Mucosa of descending colon (tissue), 3 donors: ENCODE measurements at regions not wholly inside any gene's neighbourhood (a gene's known extent, or its start where the extent isn't known, plus 50 kb on each side); places are given as distances from the start of the nearest gene placed in this dataset.

Source experiments
- ATAC-seq: fragments of 200-7000 bp; cut with Tn5 transposase; one replicate; pipeline ENCODE4 v1.9.1; 2020; ENCODE audit warnings: mild to moderate bottlenecking, moderate library complexity
- DNase-seq, 3 donors: peaks; one replicate each; pipeline ENCODE4 v3.0.0-alpha.2; 2020
- H3K36me3 ChIP-seq: fragments of 200-600 bp; one replicate; pipeline ENCODE4 v1.8.0; 2021; ENCODE audit warnings: low read depth, mild to moderate bottlenecking
- H3K4me1 ChIP-seq: fragments of 200-600 bp; one replicate; pipeline ENCODE4 v1.8.0; 2021; ENCODE audit warnings: low read depth, mild to moderate bottlenecking
- H3K4me3 ChIP-seq: fragments of 200-600 bp; one replicate; pipeline ENCODE4 v1.8.0; 2021; ENCODE audit warnings: mild to moderate bottlenecking
- H3K9me3 ChIP-seq: fragments of 200-600 bp; one replicate; pipeline ENCODE4 v1.8.0; 2021; ENCODE audit warnings: mild to moderate bottlenecking
- intact Hi-C, 2 donors: fragments of 100-400 bp; cut with DNase I in 1 of 2; cut with micrococcal nuclease in 1 of 2; formaldehyde crosslinking; loops; one replicate each; pipeline versions ENCODE4 v1.11.0 to v1.11.1; 2022; cut with DNase I, micrococcal nuclease
- TF ChIP-seq, protein P1 (sequence below): fragments of 200-600 bp; IDR thresholded peaks from one replicate; pipeline ENCODE4 v1.8.0; 2022; ENCODE audit warnings: antibody characterized with exemption, mild to moderate bottlenecking
- donor health status: DM: no; HTN: no; CAD: no; lungs with moderate emphysema.
- donor health status: DM: no; HTN: no; CAD: no.
- donor health status: DM: no; HTN: yes; CAD: no.

DNA sequence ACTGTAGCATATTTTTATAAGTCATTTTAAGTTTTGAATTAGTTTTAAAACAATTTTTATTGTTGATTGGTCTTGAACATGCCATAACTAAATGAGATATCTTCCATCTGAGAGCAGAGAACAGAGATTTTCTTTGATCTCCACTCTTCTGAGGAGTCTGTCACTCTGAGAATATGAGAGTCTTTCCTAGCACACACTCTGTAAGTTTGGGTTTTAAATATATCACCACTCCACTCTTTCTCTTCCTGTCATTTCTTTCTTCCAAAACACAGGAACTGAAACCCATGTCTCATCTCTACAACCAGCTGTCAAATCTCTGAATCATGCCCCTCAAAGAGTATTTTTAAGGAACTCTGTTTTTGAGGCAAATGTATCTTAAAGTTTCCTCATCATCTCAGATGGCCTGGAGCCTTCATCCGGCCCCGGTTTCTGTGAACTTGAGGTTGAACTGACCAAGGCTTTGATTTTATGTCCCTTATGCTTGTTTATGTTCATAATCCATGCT lies 698.2 kb upstream of the SGCG start:
- ATAC-seq (no peak), DNase-seq (no peak)
- Histone ChIP-seq H3K36me3 (no peaks in the 10 kb centered on the region), H3K4me1 (no peaks in the 10 kb centered on the region), H3K9me3 (no peaks in the 10 kb centered on the region), H3K4me3 (no peak overlapping the region)
- TF ChIP-seq, protein P1, sequence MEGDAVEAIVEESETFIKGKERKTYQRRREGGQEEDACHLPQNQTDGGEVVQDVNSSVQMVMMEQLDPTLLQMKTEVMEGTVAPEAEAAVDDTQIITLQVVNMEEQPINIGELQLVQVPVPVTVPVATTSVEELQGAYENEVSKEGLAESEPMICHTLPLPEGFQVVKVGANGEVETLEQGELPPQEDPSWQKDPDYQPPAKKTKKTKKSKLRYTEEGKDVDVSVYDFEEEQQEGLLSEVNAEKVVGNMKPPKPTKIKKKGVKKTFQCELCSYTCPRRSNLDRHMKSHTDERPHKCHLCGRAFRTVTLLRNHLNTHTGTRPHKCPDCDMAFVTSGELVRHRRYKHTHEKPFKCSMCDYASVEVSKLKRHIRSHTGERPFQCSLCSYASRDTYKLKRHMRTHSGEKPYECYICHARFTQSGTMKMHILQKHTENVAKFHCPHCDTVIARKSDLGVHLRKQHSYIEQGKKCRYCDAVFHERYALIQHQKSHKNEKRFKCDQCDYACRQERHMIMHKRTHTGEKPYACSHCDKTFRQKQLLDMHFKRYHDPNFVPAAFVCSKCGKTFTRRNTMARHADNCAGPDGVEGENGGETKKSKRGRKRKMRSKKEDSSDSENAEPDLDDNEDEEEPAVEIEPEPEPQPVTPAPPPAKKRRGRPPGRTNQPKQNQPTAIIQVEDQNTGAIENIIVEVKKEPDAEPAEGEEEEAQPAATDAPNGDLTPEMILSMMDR = no peak
- intact Hi-C loops = no loop called here

DNA sequence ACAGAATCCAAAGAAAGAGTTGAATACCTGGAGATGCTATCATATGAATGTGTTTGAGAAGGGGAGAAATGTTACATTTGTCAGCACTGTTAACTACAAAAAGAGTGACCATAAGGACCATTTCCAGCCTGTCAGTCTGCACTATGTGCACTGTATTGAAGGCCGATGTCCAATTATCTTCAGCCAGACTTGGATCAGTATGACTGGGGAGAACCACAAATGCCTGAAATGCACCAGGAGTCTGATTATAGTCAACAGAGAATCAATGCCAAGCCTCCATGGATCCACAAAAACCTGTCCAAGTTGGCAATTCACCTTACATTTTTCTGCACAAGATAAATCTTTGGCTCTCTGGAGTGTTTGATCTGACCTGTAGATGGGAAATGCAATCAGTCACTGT lies 697.5 kb upstream of the SGCG start:
- intact Hi-C loops = no loop called here
- H3K9me3 ChIP-seq = no peaks in the 10 kb centered on the region
- no peaks in the 10 kb centered on the region for H3K4me1 ChIP-seq
- ATAC-seq (no peak), DNase-seq (no peak)
- TF ChIP-seq, protein P1 = no peak
- no peaks in the 10 kb centered on the region for H3K36me3 ChIP-seq
- no peak overlapping the region for H3K4me3 ChIP-seq

DNA sequence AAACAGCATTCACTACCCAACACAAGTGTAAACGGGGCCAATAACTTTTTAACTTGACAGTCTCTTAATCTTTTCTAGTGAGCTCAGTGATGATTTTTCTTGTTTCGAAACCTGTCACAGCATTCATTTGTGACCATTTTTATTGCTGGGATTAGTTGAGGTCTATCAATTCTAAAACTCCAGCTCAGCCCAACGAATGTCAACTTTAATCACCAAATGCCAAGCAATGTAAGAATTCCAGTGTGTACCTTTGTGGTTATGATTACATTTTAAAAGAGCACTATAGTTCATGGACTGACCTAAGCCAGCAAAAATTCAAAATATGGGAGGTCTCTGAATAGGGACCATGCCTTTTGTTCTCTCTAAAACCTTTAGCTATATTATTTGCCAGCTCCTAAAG lies 694.3 kb upstream of the SGCG start:
- Histone ChIP-seq H3K4me3 (no peak overlapping the region), H3K36me3 (no peaks in the 10 kb centered on the region), H3K9me3 (no peaks in the 10 kb centered on the region), H3K4me1 (no peaks in the 10 kb centered on the region)
- TF ChIP-seq, protein P1 = no peak
- intact Hi-C loops = no loop called here
- ATAC-seq (no peak), DNase-seq (no peak)

DNA sequence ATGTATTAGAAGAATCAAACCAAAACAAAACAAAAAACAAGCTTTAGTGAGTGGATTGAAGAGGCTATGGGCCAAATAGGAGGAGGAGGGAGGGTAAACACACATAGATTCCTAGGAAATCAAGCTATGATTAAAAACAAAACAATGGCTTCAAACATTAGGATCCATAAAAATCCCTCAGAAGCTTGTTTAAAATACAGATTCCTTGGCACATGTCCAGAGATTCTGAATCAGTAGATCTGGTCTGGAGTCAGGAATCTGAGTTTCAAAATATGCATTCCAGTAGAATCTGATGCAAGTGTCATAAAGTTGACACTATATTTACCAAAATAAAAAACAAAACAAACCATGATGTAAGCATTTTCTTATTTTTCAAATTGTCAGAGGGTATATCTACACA lies 692.8 kb upstream of the SGCG start:
- intact Hi-C loops = no loop called here
- ATAC-seq = no peak

DNA sequence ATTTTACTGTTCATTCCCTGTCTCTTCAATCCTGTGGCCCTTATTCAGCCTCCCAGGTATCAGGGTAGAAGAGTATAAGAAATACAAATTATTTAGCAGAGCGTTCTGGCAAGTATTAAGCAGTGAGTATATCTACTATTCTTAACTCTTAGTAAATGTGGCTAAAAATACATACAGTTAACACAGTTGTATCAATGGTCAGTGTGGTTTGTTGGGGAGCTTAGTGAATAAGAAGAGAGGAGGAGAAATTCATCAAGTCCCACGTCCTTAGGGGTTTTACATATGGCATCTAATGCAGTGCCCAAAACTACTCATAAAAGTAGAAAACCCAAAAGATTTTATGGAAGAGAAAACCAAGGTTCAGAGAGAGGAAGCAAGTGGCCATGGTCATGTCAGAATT lies 691.0 kb upstream of the SGCG start:
- H3K36me3 ChIP-seq = no peaks in the 10 kb centered on the region
- ATAC-seq = no peak
- TF ChIP-seq, protein P1 = no peak
- intact Hi-C loops = no loop called here
- no peak for DNase-seq
- no peaks in the 10 kb centered on the region for H3K4me1 ChIP-seq
- H3K9me3 ChIP-seq = no peaks in the 10 kb centered on the region
- H3K4me3 ChIP-seq = no peak overlapping the region

More for the DNA sequence above, 692.8 kb upstream of the SGCG start:
- H3K9me3 ChIP-seq = no peaks in the 10 kb centered on the region
- H3K4me3 ChIP-seq = no peak overlapping the region
- TF ChIP-seq, protein P1 = no peak
- no peaks in the 10 kb centered on the region for H3K4me1 ChIP-seq
- no peaks in the 10 kb centered on the region for H3K36me3 ChIP-seq
- no peak for DNase-seq

DNA sequence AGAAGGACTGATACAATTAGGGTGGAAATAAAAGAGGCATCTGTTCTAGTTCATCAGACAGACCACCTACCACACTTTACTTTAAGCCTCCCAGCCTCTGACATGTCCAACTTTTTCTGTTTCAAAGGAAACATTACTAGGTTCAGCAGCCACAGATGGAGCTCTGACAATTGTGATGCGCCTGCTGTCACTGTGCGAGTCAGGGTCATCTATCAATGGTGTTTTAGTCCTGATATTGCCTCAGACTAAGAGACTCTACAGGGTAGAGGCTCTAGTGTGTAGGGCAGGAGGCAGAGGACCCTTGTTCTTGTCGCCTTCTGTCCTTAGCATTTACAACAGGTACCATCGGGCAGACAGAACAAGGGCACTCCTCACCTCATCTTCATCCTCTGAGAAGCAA lies 685.0 kb upstream of the SGCG start:
- intact Hi-C loops = no loop called here
- Histone ChIP-seq H3K4me3 (no peak overlapping the region), H3K4me1 (no peaks in the 10 kb centered on the region), H3K36me3 (no peaks in the 10 kb centered on the region), H3K9me3 (no peaks in the 10 kb centered on the region)
- ATAC-seq = no peak
- TF ChIP-seq, protein P1 = no peak
- DNase-seq = no peak
